ENCODE measurements at regions not wholly inside any gene's neighbourhood (a gene's known extent, or its start where the extent isn't known, plus 50 kb on each side); places are given as distances from the start of the nearest gene placed in this dataset.

- Histone ChIP-seq H3K9ac (ENCODE audit: control insufficient read depth, insufficient read depth, low read length) (no peak overlapping the region), H3K36me3 (ENCODE audit: control insufficient read depth in 2 of 2, insufficient read depth in 2 of 2, low read length in 1 of 2) (no peaks in the 10 kb centered on the region), H3K27me3 (replicated peaks in 1 of 2; ENCODE audit: control insufficient read depth in 2 of 2, insufficient read depth in 2 of 2, low read length in 1 of 2) (no peaks in the 10 kb centered on the region), H3K4me2 (ENCODE audit: control insufficient read depth, insufficient read depth) (no peak overlapping the region), H3K9me3 (replicated peaks; ENCODE audit: control insufficient read depth, insufficient read depth, low read length) (no peaks in the 10 kb centered on the region), H2AFZ (ENCODE audit: control insufficient read depth, low read depth, low read length) (no peak overlapping the region), H3K27ac (ENCODE audit: control insufficient read depth, insufficient read depth) (no peak overlapping the region), H3K4me1 (ENCODE audit: control insufficient read depth, insufficient read depth, low read length) (no peaks in the 10 kb centered on the region), H3K4me3 (no peak overlapping the region), H3K79me2 (ENCODE audit: control insufficient read depth, insufficient read depth, low read length) (no peaks in the 10 kb centered on the region), H4K20me1 (ENCODE audit: control insufficient read depth, insufficient read depth) (no peaks in the 10 kb centered on the region)
- DNase-seq (ENCODE audit: low read depth, low spot score) (no peak), ATAC-seq (no peak), FAIRE-seq (no peak)
- POLR2A ChIA-PET, result no interaction called here
- no TSS peak for BruUV-seq (replicated peaks)
- intact Hi-C loops (cut with micrococcal nuclease; ENCODE audit: unreplicated experiment), result no loop called here
- CTCF ChIA-PET, result no interaction called here
- SMC1A ChIA-PET (ENCODE audit: uncharacterized antibody, unreplicated experiment), result no interaction called here
- 1% methylated on average over 4 of the region's 4 CpGs for WGBS (ENCODE audit: insufficient coverage, insufficient replicate concordance, low lambda C conversion rate, missing lambda C conversion rate)
- RAD21 ChIA-PET (ENCODE audit: unreplicated experiment), result no interaction called here
- in situ Hi-C loops (cut with MboI), result no loop called here
- TF ChIP-seq GATAD2B (conservative IDR thresholded peaks at IDR 0.05; ENCODE audit: low read depth) (no peak), ZBTB11 (CRISPR knock-in tag; IDR thresholded peaks at IDR 0.05) (no peak), HDAC2 (IDR thresholded peaks at IDR 0.05) (no peak), BMI1 (IDR thresholded peaks at IDR 0.05; ENCODE audit: borderline replicate concordance) (no peak), CBFB (IDR thresholded peaks at IDR 0.05; ENCODE audit: low read depth) (no peak), CEBPZ (IDR thresholded peaks at IDR 0.05; ENCODE audit: low read depth, low read length) (no peak), ATF7 (IDR thresholded peaks at IDR 0.05; ENCODE audit: low read depth) (no peak), MXI1 (IDR thresholded peaks at IDR 0.05; ENCODE audit: low read depth, low read length) (no peak), BCL3 (IDR thresholded peaks at IDR 0.05; ENCODE audit: borderline replicate concordance, insufficient read depth, low read depth, low read length, poor library complexity, severe bottlenecking) (no peak), MYC (IDR thresholded peaks at IDR 0.05; ENCODE audit: insufficient read depth, insufficient read length, insufficient replicate concordance, low read length, severe bottlenecking) (no peak), RAD21 (IDR thresholded peaks at IDR 0.05; ENCODE audit: insufficient read depth, low read depth, low read length) (no peak), REST (IDR thresholded peaks at IDR 0.05; ENCODE audit: low read depth, low read length) (no peak), IKZF2 (IDR thresholded peaks at IDR 0.05) (no peak)
Observed at GRCh38 chr4:29051381-29051965, 1668.7 kb upstream of the PCDH7 start.

Measured in GM12878 (cell line).